AG04449 (cell line): ENCODE measurements at regions not wholly inside any gene's neighbourhood (a gene's known extent, or its start where the extent isn't known, plus 50 kb on each side); places are given as distances from the start of the nearest gene placed in this dataset.

Source experiments
- CTCF ChIA-PET: fragments of 350-600 bp; formaldehyde crosslinking; extraction: SDS; loops from one replicate; lab custom pipeline; 2021; ENCODE audit warnings: antibody characterized with exemption; lab: Yijun Ruan, JAX
- POLR2A ChIA-PET: fragments of 400-600, 350-600 bp; formaldehyde crosslinking; extraction: SDS; loops from one replicate; lab custom pipeline; 2020; ENCODE audit warnings: antibody characterized with exemption, inconsistent platforms; lab: Yijun Ruan, JAX
- DNase-seq: peaks from one replicate; pipeline ENCODE4 v3.0.0-alpha.2; 2010; ENCODE audit warnings: low read depth, low spot score
- H3K4me3 ChIP-seq: 2 replicates; pipeline ENCODE4 v1.5.1; 2011; ENCODE audit warnings: low read depth, mild to moderate bottlenecking, control low read depth, low read length
- CTCF ChIP-seq: IDR thresholded peaks from one replicate; pipeline ENCODE4 v1.5.1; 2011; ENCODE audit warnings: mild to moderate bottlenecking, moderate library complexity, low read length, control low read depth, inconsistent platforms; ENCODE audit not compliant: insufficient read depth; ENCODE audit errors: missing control alignments

GRCh38 chr6:134826889-134827737 lies 122.8 kb downstream of the ALDH8A1 start:
- ChIA-PET CTCF (interaction anchor here (0.9 to 9.6 kb wide), 15 partner anchors 9 to 704 kb away, joined by 3 to 75 read pairs (median 3); no protein-coding TSS in a partner anchor), POLR2A (interaction anchor here (0.6 to 1.6 kb wide), 15 partner anchors 13 to 775 kb away, joined by 3 to 8 read pairs (median 3); partner anchors contain the start of gene SLC2A12)
- no peak overlapping the region for H3K4me3 ChIP-seq
- TF ChIP-seq CTCF, result no peak
- peak; percentile 94 for DNase-seq

GRCh38 chr6:134823710-134824034 lies 126.2 kb downstream of the ALDH8A1 start:
- POLR2A ChIA-PET, result interaction anchor here (0.9 to 1.1 kb wide), 2 partner anchors 59 to 650 kb away, joined by 3 read pairs; no protein-coding TSS in a partner anchor
- H3K4me3 ChIP-seq, result no peak overlapping the region
- CTCF ChIA-PET, result interaction anchor here (0.7 to 9.6 kb wide), 34 partner anchors 10 to 712 kb away, joined by 3 to 75 read pairs (median 7); no protein-coding TSS in a partner anchor
- no peak for TF ChIP-seq CTCF
- no peak for DNase-seq

GRCh38 chr6:134822920-134823709 lies 126.8 kb downstream of the ALDH8A1 start:
- no peak overlapping the region for H3K4me3 ChIP-seq
- peak; percentile 79 for TF ChIP-seq CTCF
- POLR2A ChIA-PET, result interaction anchor here (0.5 to 1.1 kb wide), 4 partner anchors 59 to 649 kb away, joined by 3 read pairs; no protein-coding TSS in a partner anchor
- CTCF ChIA-PET, result interaction anchor here (0.6 to 9.6 kb wide), 51 partner anchors 10 to 711 kb away, joined by 3 to 75 read pairs (median 5); no protein-coding TSS in a partner anchor
- no peak for DNase-seq

GRCh38 chr6:134821928-134822864 lies 127.7 kb downstream of the ALDH8A1 start:
- H3K4me3 ChIP-seq, result no peak overlapping the region
- no peak for TF ChIP-seq CTCF
- ChIA-PET CTCF (interaction anchor here (0.6 to 9.6 kb wide), 37 partner anchors 9 to 711 kb away, joined by 3 to 75 read pairs (median 5); no protein-coding TSS in a partner anchor), POLR2A (no interaction called here)
- no peak for DNase-seq

GRCh38 chr6:134821397-134821796 lies 128.5 kb downstream of the ALDH8A1 start:
- no peak for DNase-seq

More at GRCh38 chr6:134821397-134821796, 128.5 kb downstream of the ALDH8A1 start:
- CTCF ChIA-PET, result interaction anchor here (1.5 to 9.6 kb wide), 6 partner anchors 13 to 699 kb away, joined by 4 to 75 read pairs (median 34); no protein-coding TSS in a partner anchor
- H3K4me3 ChIP-seq, result no peak overlapping the region
- no peak for TF ChIP-seq CTCF
- POLR2A ChIA-PET, result no interaction called here
